GM12878 (cell line): ENCODE measurements at regions not wholly inside any gene's neighbourhood (a gene's known extent, or its start where the extent isn't known, plus 50 kb on each side); places are given as distances from the start of the nearest gene placed in this dataset.

ENCODE experiments used
- ATAC-seq: fragments of 200-7000 bp; cut with Tn5 transposase; 3 replicates; pipeline ENCODE4 v1.9.1; 2020; ENCODE audit warnings: mild to moderate bottlenecking, moderate library complexity
- BruUV-seq: library from RNA; stranded (reverse); fragments of 400-500 nt; replicated peaks from 2 replicates; lab custom pipeline; 2021; lab: Mats Ljungman, UMichigan
- CTCF ChIA-PET: fragments of 300-600 bp; sonication (Branson Sonifier 250); formaldehyde crosslinking; extraction: SDS; loops from one replicate; lab custom pipeline; 2021; ENCODE audit warnings: inconsistent platforms; lab: Yijun Ruan, JAX
- POLR2A ChIA-PET: fragments of 350-600 bp; formaldehyde crosslinking; extraction: SDS; loops from one replicate; lab custom pipeline; 2021; ENCODE audit warnings: inconsistent platforms; lab: Charles Lee
- RAD21 ChIA-PET: fragments of 300-600 bp; sonication (Branson Sonifier 250); formaldehyde crosslinking; loops from one replicate; lab custom pipeline; 2023; ENCODE audit warnings: antibody characterized with exemption; ENCODE audit not compliant: unreplicated experiment; lab: Charles Lee
- SMC1A ChIA-PET: fragments of 300-600 bp; sonication (Branson Sonifier 250); formaldehyde crosslinking; loops from one replicate; lab custom pipeline; 2023; ENCODE audit not compliant: unreplicated experiment, uncharacterized antibody; lab: Charles Lee
- DNase-seq: peaks from one replicate; pipeline ENCODE4 v3.0.0-alpha.2; 2011; ENCODE audit warnings: low read depth, low spot score
- FAIRE-seq: peaks from 3 replicates; lab custom pipeline; 2011; peaks lifted over from hg19 to GRCh38; lab: Jason Lieb, UNC
- H2AFZ ChIP-seq: 2 replicates; pipeline ENCODE4 v1.6.0; 2011; ENCODE audit warnings: low read depth, low read length, control low read depth; ENCODE audit not compliant: control insufficient read depth
- H3K27ac ChIP-seq: 2 replicates; pipeline ENCODE4 v1.5.1; 2011; ENCODE audit warnings: control low read depth; ENCODE audit not compliant: control insufficient read depth, insufficient read depth
- H3K27me3 ChIP-seq, 2 experiments: replicated peaks in 1 of 2; 2 replicates each; pipeline versions ENCODE4 v1.6.0 to v1.6.1; 2011; ENCODE audit warnings: low read length in 1 of 2; ENCODE audit not compliant: control insufficient read depth in 2 of 2, insufficient read depth in 2 of 2
- H3K36me3 ChIP-seq, 2 experiments: 2 replicates each; pipeline ENCODE4 v1.5.1; 2011; ENCODE audit warnings: low read length in 1 of 2; ENCODE audit not compliant: control insufficient read depth in 2 of 2, insufficient read depth in 2 of 2
- H3K4me1 ChIP-seq: 2 replicates; pipeline ENCODE4 v1.6.1; 2011; ENCODE audit warnings: mild to moderate bottlenecking, low read length, moderate library complexity, mixed read lengths; ENCODE audit not compliant: control insufficient read depth, insufficient read depth
- H3K4me2 ChIP-seq: 2 replicates; pipeline ENCODE4 v1.6.0; 2011; ENCODE audit warnings: control low read depth; ENCODE audit not compliant: control insufficient read depth, insufficient read depth
- H3K4me3 ChIP-seq: fragments of 200-600 bp; sonication (generic); 2 replicates; pipeline ENCODE4 v1.5.1; 2016
- H3K79me2 ChIP-seq: 2 replicates; pipeline ENCODE4 v1.6.0; 2011; ENCODE audit warnings: low read length; ENCODE audit not compliant: control insufficient read depth, insufficient read depth
- H3K9ac ChIP-seq: 2 replicates; pipeline ENCODE4 v1.8.0; 2011; ENCODE audit warnings: low read length, control low read depth, mixed read lengths; ENCODE audit not compliant: control insufficient read depth, insufficient read depth
- H3K9me3 ChIP-seq: replicated peaks from 3 replicates; pipeline ENCODE4 v1.5.1; 2011; ENCODE audit warnings: mild to moderate bottlenecking, low read length; ENCODE audit not compliant: control insufficient read depth, insufficient read depth
- H4K20me1 ChIP-seq: 2 replicates; pipeline ENCODE4 v1.6.0; 2011; ENCODE audit not compliant: control insufficient read depth, insufficient read depth
- ATF7 ChIP-seq: fragments of 450-650 bp; IDR thresholded peaks from 2 replicates; pipeline ENCODE4 v1.6.1; 2016; ENCODE audit warnings: low read depth, mild to moderate bottlenecking
- BCLAF1 ChIP-seq: fragments of 450-650 bp; IDR thresholded peaks from 2 replicates; pipeline ENCODE4 v1.6.1; 2017; ENCODE audit warnings: antibody characterized with exemption, mild to moderate bottlenecking, moderate library complexity
- BMI1 ChIP-seq: fragments of 450-650 bp; IDR thresholded peaks from 2 replicates; pipeline ENCODE4 v1.6.1; 2016; ENCODE audit warnings: mild to moderate bottlenecking, moderate library complexity, borderline replicate concordance
- CEBPZ ChIP-seq: fragments of 150-350 bp; IDR thresholded peaks from 2 replicates; pipeline ENCODE4 v1.6.1; 2016; ENCODE audit warnings: low read depth, low read length
- CREM ChIP-seq: IDR thresholded peaks from 2 replicates; pipeline ENCODE4 v1.6.1; 2014; ENCODE audit warnings: antibody characterized with exemption, low read depth
- DPF2 ChIP-seq: fragments of 450-650 bp; IDR thresholded peaks from 2 replicates; pipeline ENCODE4 v1.6.1; 2017; ENCODE audit warnings: mild to moderate bottlenecking
- EGR1 ChIP-seq, 2 experiments: IDR thresholded peaks; 1 replicate in 1 of 2; 2 replicates in 1 of 2; pipeline ENCODE4 v1.6.1; 2011 to 2012; ENCODE audit warnings: low read depth in 2 of 2, low read length in 2 of 2, borderline replicate concordance in 1 of 2, mild to moderate bottlenecking in 1 of 2, moderate library complexity in 1 of 2
- IRF3 ChIP-seq: fragments of 450-650 bp; IDR thresholded peaks from 2 replicates; pipeline ENCODE4 v1.6.1; 2014; ENCODE audit warnings: mild to moderate bottlenecking
- MYB ChIP-seq: fragments of 150-350 bp; IDR thresholded peaks from 2 replicates; pipeline ENCODE4 v1.6.1; 2014; ENCODE audit warnings: mild to moderate bottlenecking, low read depth, low read length, borderline replicate concordance
- NFXL1 ChIP-seq: fragments of 450-650 bp; IDR thresholded peaks from 2 replicates; pipeline ENCODE4 v1.6.1; 2017; ENCODE audit warnings: antibody characterized with exemption, mild to moderate bottlenecking, borderline replicate concordance
- RBBP5 ChIP-seq: fragments of 200-600 bp; sonication (generic); conservative IDR thresholded peaks from 2 replicates; pipeline ENCODE4 v1.6.1; 2016
- SMC3 ChIP-seq: IDR thresholded peaks from 2 replicates; pipeline ENCODE4 v1.6.1; 2011; ENCODE audit warnings: low read length, improper control_type of control experiment, borderline replicate concordance
- SREBF2 ChIP-seq: IDR thresholded peaks from 2 replicates; pipeline ENCODE4 v1.6.1; 2012; ENCODE audit warnings: mild to moderate bottlenecking, low read length
- SRF ChIP-seq, 2 experiments: IDR thresholded peaks; 2 replicates each; pipeline ENCODE4 v1.6.1; 2011; ENCODE audit warnings: low read depth in 2 of 2, low read length in 2 of 2, mild to moderate bottlenecking in 1 of 2, moderate library complexity in 1 of 2
- YY1 ChIP-seq: IDR thresholded peaks from 2 replicates; pipeline ENCODE4 v1.6.1; 2011; ENCODE audit warnings: low read depth, mild to moderate bottlenecking, low read length
- ZZZ3 ChIP-seq: IDR thresholded peaks from 2 replicates; pipeline ENCODE4 v1.6.1; 2011; ENCODE audit warnings: low read depth; ENCODE audit not compliant: control insufficient read depth, insufficient read length
- WGBS: methylation state at CpG from one replicate; pipeline ENCODE4 v1.1.6; 2016; ENCODE audit warnings: low lambda C conversion rate; ENCODE audit not compliant: insufficient replicate concordance, insufficient coverage; ENCODE audit errors: missing lambda C conversion rate; 5-methylcytosine and 5-hydroxymethylcytosine counted together
- in situ Hi-C: fragments of 300-500 bp; cut with MboI; formaldehyde crosslinking; loops from 9 replicates; pipeline ENCODE4 v1.14.3; 2018; ENCODE audit warnings: mixed read lengths
- intact Hi-C: fragments of 100-400 bp; cut with micrococcal nuclease; formaldehyde crosslinking; loops from one replicate; pipeline ENCODE4 v1.14.2; 2022; ENCODE audit not compliant: unreplicated experiment

- TF ChIP-seq MYB: no peak
- no peak for TF ChIP-seq CEBPZ
- no peak for TF ChIP-seq YY1
- TF ChIP-seq SRF (IDR thresholded peaks at IDR 0.05; ENCODE audit: low read depth in 2 of 2, low read length in 2 of 2): no peak
- TF ChIP-seq ZZZ3: no peak
- TF ChIP-seq EGR1 (IDR thresholded peaks at IDR 0.05; ENCODE audit: borderline replicate concordance in 1 of 2, low read depth in 2 of 2, low read length in 2 of 2): no peak
- no peak for TF ChIP-seq CREM
- TF ChIP-seq, all 136 proteins: peak for 0
These were observed 109.3 kb downstream of the IRX5 start (continued) for GRCh38 chr16:55039931-55040330.

- in situ Hi-C loops: no loop called here
- no peak for DNase-seq
- RAD21 ChIA-PET: no interaction called here
- TF ChIP-seq ATF7 (no peak), YY1 (no peak), BCLAF1 (no peak), DPF2 (no peak), NFXL1 (no peak), IRF3 (no peak), SMC3 (no peak), BMI1 (no peak), RBBP5 (no peak), SREBF2 (no peak)
These were observed 109.9 kb downstream of the IRX5 start for GRCh38 chr16:55040366-55041086.

More at GRCh38 chr16:55040366-55041086, 109.9 kb downstream of the IRX5 start:
- ChIA-PET CTCF (no interaction called here), SMC1A (no interaction called here), POLR2A (no interaction called here)
- Histone ChIP-seq H3K27me3 (no peaks in the 10 kb centered on the region), H2AFZ (no peak overlapping the region), H3K79me2 (no peaks in the 10 kb centered on the region), H3K9ac (no peak overlapping the region), H3K4me3 (no peak overlapping the region), H3K4me1 (no peaks in the 10 kb centered on the region), H3K36me3 (no peaks in the 10 kb centered on the region), H4K20me1 (no peaks in the 10 kb centered on the region), H3K27ac (no peak overlapping the region), H3K4me2 (no peak overlapping the region), H3K9me3 (no peaks in the 10 kb centered on the region)
- ATAC-seq: no peak
- intact Hi-C loops: no loop called here
- no TSS peak for BruUV-seq
- FAIRE-seq: no peak
- 48% methylated on average over 18 of the region's 19 CpGs for WGBS
